Ovary (tissue), 3 donors: ENCODE measurements at regions not wholly inside any gene's neighbourhood (a gene's known extent, or its start where the extent isn't known, plus 50 kb on each side); places are given as distances from the start of the nearest gene placed in this dataset.

Source experiments
- EP300 ChIP-seq: sonication (generic); formaldehyde crosslinking; IDR thresholded peaks from one replicate; pipeline ENCODE4 v1.6.1; 2017; ENCODE audit warnings: antibody characterized with exemption
- POLR2A ChIP-seq: fragments of 450-650 bp; IDR thresholded peaks from one replicate; pipeline ENCODE4 v1.6.1; 2017; ENCODE audit warnings: antibody characterized with exemption, mild to moderate bottlenecking, moderate library complexity
- TF ChIP-seq, protein P1 (sequence below), 3 donors: fragments of 450-650 bp in 2 of 3; fragments of 200-600 bp in 1 of 3; IDR thresholded peaks; one replicate each; pipeline versions ENCODE4 v1.5.1 to v1.8.0; 2016 to 2022; ENCODE audit warnings: antibody characterized with exemption in 3 of 3, mild to moderate bottlenecking in 1 of 3
- donor health status: DM: no; HTN: no; CAD: no.

GRCh38 chr12:40502322-40502721 lies 189.9 kb upstream of the CNTN1 start:
- TF ChIP-seq, protein P1, sequence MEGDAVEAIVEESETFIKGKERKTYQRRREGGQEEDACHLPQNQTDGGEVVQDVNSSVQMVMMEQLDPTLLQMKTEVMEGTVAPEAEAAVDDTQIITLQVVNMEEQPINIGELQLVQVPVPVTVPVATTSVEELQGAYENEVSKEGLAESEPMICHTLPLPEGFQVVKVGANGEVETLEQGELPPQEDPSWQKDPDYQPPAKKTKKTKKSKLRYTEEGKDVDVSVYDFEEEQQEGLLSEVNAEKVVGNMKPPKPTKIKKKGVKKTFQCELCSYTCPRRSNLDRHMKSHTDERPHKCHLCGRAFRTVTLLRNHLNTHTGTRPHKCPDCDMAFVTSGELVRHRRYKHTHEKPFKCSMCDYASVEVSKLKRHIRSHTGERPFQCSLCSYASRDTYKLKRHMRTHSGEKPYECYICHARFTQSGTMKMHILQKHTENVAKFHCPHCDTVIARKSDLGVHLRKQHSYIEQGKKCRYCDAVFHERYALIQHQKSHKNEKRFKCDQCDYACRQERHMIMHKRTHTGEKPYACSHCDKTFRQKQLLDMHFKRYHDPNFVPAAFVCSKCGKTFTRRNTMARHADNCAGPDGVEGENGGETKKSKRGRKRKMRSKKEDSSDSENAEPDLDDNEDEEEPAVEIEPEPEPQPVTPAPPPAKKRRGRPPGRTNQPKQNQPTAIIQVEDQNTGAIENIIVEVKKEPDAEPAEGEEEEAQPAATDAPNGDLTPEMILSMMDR (IDR thresholded peaks at IDR 0.05) = no peak
- no peak for TF ChIP-seq EP300
- no peak for TF ChIP-seq POLR2A
